OCI-LY7 (cell line): ENCODE measurements at regions not wholly inside any gene's neighbourhood (a gene's known extent, or its start where the extent isn't known, plus 50 kb on each side); places are given as distances from the start of the nearest gene placed in this dataset.

Source experiments
- BruUV-seq: library from RNA; stranded (reverse); fragments of 400-500 nt; replicated peaks from 2 replicates; lab custom pipeline; 2021; lab: Mats Ljungman, UMichigan
- CTCF ChIA-PET: fragments of 300-600 bp; sonication (Branson Sonifier 250); formaldehyde crosslinking; loops from one replicate; lab custom pipeline; 2022; ENCODE audit warnings: antibody characterized with exemption; ENCODE audit not compliant: unreplicated experiment; lab: Charles Lee
- POLR2A ChIA-PET: fragments of 300-600 bp; sonication (Branson Sonifier 250); formaldehyde crosslinking; loops from one replicate; lab custom pipeline; 2022; ENCODE audit warnings: antibody characterized with exemption; lab: Charles Lee
- DNase-seq: peaks from one replicate; pipeline ENCODE4 v3.0.0-alpha.2; 2015; ENCODE audit warnings: low spot score
- H2AFZ ChIP-seq: fragments of 200-600 bp; sonication (generic), shearing (Covaris generic); 2 replicates; pipeline ENCODE4 v1.6.1; 2014; ENCODE audit warnings: mild to moderate bottlenecking, antibody characterized with exemption, low read length, moderate library complexity
- H3K27ac ChIP-seq: fragments of 200-600 bp; sonication (generic); 2 replicates; pipeline ENCODE4 v1.5.1; 2014; ENCODE audit warnings: mixed run types, low read depth, mild to moderate bottlenecking, moderate library complexity, low read length, inconsistent platforms; ENCODE audit not compliant: poor library complexity, severe bottlenecking
- H3K36me3 ChIP-seq: fragments of 200-600 bp; sonication (generic); 2 replicates; pipeline ENCODE4 v1.6.1; 2014; ENCODE audit warnings: mild to moderate bottlenecking, antibody characterized with exemption, low read length, moderate library complexity, mixed read lengths; ENCODE audit not compliant: insufficient read depth
- H3K4me1 ChIP-seq: fragments of 200-600 bp; sonication (generic); 2 replicates; pipeline ENCODE4 v1.5.1; 2014; ENCODE audit warnings: mild to moderate bottlenecking, low read length; ENCODE audit not compliant: insufficient read depth, poor library complexity, severe bottlenecking
- H3K4me2 ChIP-seq: fragments of 200-600 bp; sonication (generic); 2 replicates; pipeline ENCODE4 v1.6.1; 2014; ENCODE audit warnings: mild to moderate bottlenecking, low read length
- H3K4me3 ChIP-seq: fragments of 200-600 bp; sonication (generic); 2 replicates; pipeline ENCODE4 v1.5.1; 2014; ENCODE audit warnings: mild to moderate bottlenecking, low read depth, low read length; ENCODE audit not compliant: poor library complexity, severe bottlenecking
- H3K79me2 ChIP-seq: fragments of 200-600 bp; sonication (generic); 2 replicates; pipeline ENCODE4 v1.6.1; 2016; ENCODE audit warnings: low read depth, mild to moderate bottlenecking, low read length, moderate library complexity, mixed read lengths; ENCODE audit not compliant: insufficient read depth
- H3K9me2 ChIP-seq: fragments of 200-600 bp; sonication (generic); 2 replicates; pipeline ENCODE4 v1.6.1; 2016; ENCODE audit warnings: mild to moderate bottlenecking, low read length, mixed read lengths; ENCODE audit not compliant: insufficient read depth
- H3K9me3 ChIP-seq: fragments of 200-600 bp; sonication (generic); 2 replicates; pipeline ENCODE4 v1.6.1; 2014; ENCODE audit warnings: mild to moderate bottlenecking, mixed run types, low read length, mixed read lengths
- H4K20me1 ChIP-seq: fragments of 200-600 bp; sonication (generic); 2 replicates; pipeline ENCODE4 v1.6.1; 2014; ENCODE audit warnings: mild to moderate bottlenecking, antibody characterized with exemption, low read length, moderate library complexity, mixed read lengths; ENCODE audit not compliant: insufficient read depth
- CTCF ChIP-seq: fragments of 200-600 bp; sonication (generic); conservative IDR thresholded peaks from 2 replicates; pipeline ENCODE4 v1.5.1; 2014; ENCODE audit warnings: mild to moderate bottlenecking, antibody characterized with exemption, low read length, moderate library complexity, mixed read lengths
- EZH2phosphoT487 ChIP-seq: fragments of 200-600 bp; sonication (generic); IDR thresholded peaks from 2 replicates; pipeline ENCODE4 v1.6.1; 2018; ENCODE audit warnings: low read depth, borderline replicate concordance, mild to moderate bottlenecking, mixed run types, antibody characterized with exemption, low read length, moderate library complexity, mixed read lengths
- intact Hi-C: fragments of 100-400 bp; cut with micrococcal nuclease; formaldehyde crosslinking; loops from one replicate; pipeline ENCODE4 v1.10.0; 2022; ENCODE audit not compliant: unreplicated experiment

DNA sequence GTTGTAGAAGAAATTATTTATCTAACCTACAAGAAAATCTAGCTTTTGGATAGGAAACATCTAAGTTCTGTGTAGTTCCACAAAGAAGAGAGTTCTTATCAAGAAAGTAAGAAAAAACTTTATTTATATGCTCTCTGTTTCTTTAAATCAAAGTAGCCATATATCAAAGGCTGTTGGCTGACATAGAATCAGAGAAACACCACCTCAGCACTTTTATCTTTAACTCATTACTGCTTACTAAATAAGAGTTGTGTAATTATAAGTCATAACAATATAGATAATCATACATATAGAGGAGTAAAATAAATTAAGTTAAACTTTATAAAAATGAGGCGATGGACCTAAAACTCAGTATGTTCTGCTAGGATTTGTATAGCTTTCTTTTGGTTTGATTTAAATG lies 570.6 kb downstream of the PCDH17 start:
- Histone ChIP-seq H3K36me3 (no peaks in the 10 kb centered on the region), H3K27ac (no peak overlapping the region), H3K4me3 (no peak overlapping the region), H3K79me2 (no peaks in the 10 kb centered on the region), H4K20me1 (no peaks in the 10 kb centered on the region), H2AFZ (no peak overlapping the region), H3K4me2 (no peak overlapping the region), H3K9me3 (no peaks in the 10 kb centered on the region), H3K9me2 (no peaks in the 10 kb centered on the region), H3K4me1 (no peaks in the 10 kb centered on the region)
- ChIA-PET CTCF (no interaction called here), POLR2A (interaction anchor here (0.6 to 0.7 kb wide), 2 partner anchors 533 to 823 kb away, joined by 3 to 4 read pairs; no protein-coding TSS in a partner anchor)
- intact Hi-C loops = no loop called here
- BruUV-seq = no TSS peak
- TF ChIP-seq CTCF = no peak
- no peak for TF ChIP-seq EZH2phosphoT487
- no peak for DNase-seq

DNA sequence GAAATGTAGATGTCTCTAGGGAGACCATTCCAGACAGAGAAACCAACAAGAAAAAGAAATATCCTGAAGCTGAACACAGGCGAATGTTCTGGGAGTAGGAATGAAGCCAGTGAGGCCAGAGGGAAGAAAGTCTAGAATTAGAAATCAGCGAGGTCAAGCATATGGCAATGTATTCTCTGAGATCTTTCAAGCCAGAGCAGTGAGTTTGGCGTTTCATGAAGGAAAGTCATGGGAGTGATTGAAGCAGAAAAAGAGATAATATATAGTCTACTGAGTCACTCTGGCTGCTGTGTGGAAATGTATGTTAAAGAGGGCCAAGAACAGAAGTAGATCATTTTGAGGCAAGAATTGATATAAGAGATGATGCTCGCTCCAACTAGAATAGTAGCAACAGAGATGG lies 576.0 kb downstream of the PCDH17 start:
- Histone ChIP-seq H3K79me2 (no peaks in the 10 kb centered on the region), H3K9me2 (no peaks in the 10 kb centered on the region), H3K9me3 (no peaks in the 10 kb centered on the region), H3K27ac (no peak overlapping the region), H3K4me2 (no peak overlapping the region), H3K4me1 (no peaks in the 10 kb centered on the region), H4K20me1 (no peaks in the 10 kb centered on the region), H3K36me3 (no peaks in the 10 kb centered on the region), H2AFZ (no peak overlapping the region), H3K4me3 (no peak overlapping the region)
- ChIA-PET POLR2A (no interaction called here), CTCF (no interaction called here)
- no peak for DNase-seq
- TF ChIP-seq EZH2phosphoT487 = no peak
- no TSS peak for BruUV-seq
- intact Hi-C loops = no loop called here

GRCh38 chr13:58235454-58235853 lies 603.9 kb downstream of the PCDH17 start:
- BruUV-seq = no TSS peak
- no peaks in the 10 kb centered on the region for H3K36me3 ChIP-seq
- intact Hi-C loops = no loop called here
- H3K27ac ChIP-seq = no peak overlapping the region
- DNase-seq = no peak
- H2AFZ ChIP-seq = no peak overlapping the region
- ChIA-PET CTCF (no interaction called here), POLR2A (no interaction called here)
- H3K4me1 ChIP-seq = no peaks in the 10 kb centered on the region
- no peak overlapping the region for H3K4me3 ChIP-seq
- no peaks in the 10 kb centered on the region for H3K79me2 ChIP-seq
- TF ChIP-seq EZH2phosphoT487 (no peak), CTCF (no peak)
- no peaks in the 10 kb centered on the region for H4K20me1 ChIP-seq
- H3K4me2 ChIP-seq = no peak overlapping the region
- no peaks in the 10 kb centered on the region for H3K9me3 ChIP-seq
- H3K9me2 ChIP-seq = no peaks in the 10 kb centered on the region
